ENCODE measurements at regions not wholly inside any gene's neighbourhood (a gene's known extent, or its start where the extent isn't known, plus 50 kb on each side); places are given as distances from the start of the nearest gene placed in this dataset.
"Not testable (repeated sequence)": the region's sequence is repeated elsewhere in the genome, so short reads cannot be mapped to it uniquely, and the experiment has no call there.

GRCh38 chr1:143786381-143786780 lies 185.4 kb downstream of the FAM72C start:
- not testable (repeated sequence) for TF ChIP-seq POU6F1 (CRISPR knock-in tag; IDR thresholded peaks at IDR 0.05; ENCODE audit: borderline replicate concordance, low read depth); TCF4 (CRISPR knock-in tag; IDR thresholded peaks at IDR 0.05; ENCODE audit: borderline replicate concordance); PATZ1 (CRISPR knock-in tag; IDR thresholded peaks at IDR 0.05; ENCODE audit: borderline replicate concordance); ZFP30 (CRISPR knock-in tag; IDR thresholded peaks at IDR 0.05); OSR1 (CRISPR knock-in tag; IDR thresholded peaks at IDR 0.05); ZNF70 (CRISPR knock-in tag; IDR thresholded peaks at IDR 0.05); ESRRG (CRISPR knock-in tag; IDR thresholded peaks at IDR 0.05); GLIS3 (CRISPR knock-in tag; IDR thresholded peaks at IDR 0.05); ZNF8 (CRISPR knock-in tag; IDR thresholded peaks at IDR 0.05); TSHZ2 (CRISPR knock-in tag; IDR thresholded peaks at IDR 0.05); SNAI2 (CRISPR knock-in tag; IDR thresholded peaks at IDR 0.05)

Data from SK-N-SH treated with all-trans-retinoic acid at 6 μM for 48 hours (cell line).